ENCODE measurements at regions not wholly inside any gene's neighbourhood (a gene's known extent, or its start where the extent isn't known, plus 50 kb on each side); places are given as distances from the start of the nearest gene placed in this dataset.

DNA sequence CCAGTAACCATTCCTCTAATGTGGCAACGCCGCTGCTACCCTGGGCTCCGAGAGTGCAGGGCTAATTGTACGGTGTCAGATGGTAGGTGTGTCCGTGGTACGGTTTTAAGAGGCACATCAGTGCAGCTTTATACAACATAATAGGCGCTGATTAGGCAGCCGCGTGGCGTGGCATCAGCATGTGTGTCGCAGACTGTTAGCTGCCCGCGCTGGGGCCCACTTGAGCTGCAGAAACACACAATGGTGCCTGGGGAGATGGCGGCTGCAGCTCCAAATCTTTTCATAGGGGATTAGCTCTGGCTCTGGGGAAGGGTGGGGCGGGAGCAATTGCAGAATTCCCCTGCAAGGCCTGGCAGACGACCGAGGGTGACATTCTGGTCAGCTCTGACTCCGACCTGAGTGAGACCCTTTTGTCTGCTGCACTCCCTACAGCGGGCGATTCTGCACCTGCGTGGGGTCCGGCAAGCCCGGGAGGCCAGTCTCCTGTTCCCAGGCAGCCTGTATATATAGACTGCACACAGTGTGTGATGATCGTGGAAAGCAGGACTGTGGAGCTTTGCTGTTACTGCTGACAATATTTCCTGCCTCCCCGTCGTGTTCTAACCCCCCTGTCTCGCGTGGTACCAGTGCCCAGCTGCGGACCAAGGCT, 722.7 kb upstream of the CELF2 start:
- no peak for DNase-seq

DNA sequence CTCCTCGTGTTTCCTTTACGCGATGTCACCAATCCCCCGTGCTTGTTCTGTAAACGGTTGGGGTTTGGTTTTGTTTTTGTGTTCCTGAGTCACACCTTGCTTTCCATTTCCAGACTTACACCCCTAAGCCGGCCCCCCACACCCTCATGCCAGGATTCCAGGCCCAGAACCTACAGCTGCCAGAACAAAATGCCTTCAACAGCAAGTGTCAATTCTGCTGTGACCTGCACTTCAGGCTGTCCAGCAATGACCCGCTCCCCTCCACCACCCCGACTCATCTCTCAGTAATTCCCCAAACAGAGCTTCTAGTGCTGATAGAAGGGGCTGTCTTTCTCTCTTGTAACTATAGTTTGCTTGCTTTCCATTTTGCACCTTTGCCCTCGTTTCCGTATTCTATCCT, 722.1 kb upstream of the CELF2 start:
- no peak for DNase-seq

DNA sequence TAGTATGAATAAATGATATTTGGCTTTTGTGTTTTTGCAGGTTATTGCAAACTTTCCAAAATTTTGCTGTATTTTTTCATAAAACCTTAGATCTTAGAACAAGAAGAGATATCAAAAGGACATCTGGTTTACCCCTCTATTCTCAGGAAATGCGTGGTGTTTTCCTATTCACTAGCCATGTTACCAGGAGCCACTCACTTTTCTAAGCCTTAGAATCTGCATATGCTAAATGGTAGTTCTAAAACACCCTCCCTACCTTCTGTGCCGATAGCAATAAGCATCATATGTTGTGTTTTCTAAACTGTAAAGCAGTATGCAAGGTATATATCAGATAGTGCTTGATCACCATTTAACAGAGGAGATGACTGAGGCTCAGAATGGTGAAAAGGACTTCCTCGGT, 715.0 kb upstream of the CELF2 start:
- no peak for DNase-seq

DNA sequence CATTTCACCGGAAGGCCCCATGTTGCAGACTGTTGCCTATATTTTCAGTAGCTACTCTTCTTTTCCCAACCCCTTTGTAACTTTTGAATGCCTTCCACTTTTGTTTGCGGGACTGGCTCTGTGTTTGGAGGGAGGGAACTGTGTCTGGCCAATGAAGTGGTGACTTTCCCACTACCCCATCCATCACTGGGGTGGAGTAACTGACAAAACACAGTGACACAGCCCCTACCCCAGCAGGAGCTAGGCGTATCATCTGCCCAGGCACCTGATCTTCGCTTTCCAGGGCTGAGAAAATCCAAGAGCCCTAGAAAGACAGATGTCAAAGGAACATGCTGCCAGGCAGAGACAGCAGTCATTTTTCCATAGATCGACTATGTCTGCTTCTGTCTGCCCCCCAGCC, 710.6 kb upstream of the CELF2 start:
- DNase-seq: no peak

DNA sequence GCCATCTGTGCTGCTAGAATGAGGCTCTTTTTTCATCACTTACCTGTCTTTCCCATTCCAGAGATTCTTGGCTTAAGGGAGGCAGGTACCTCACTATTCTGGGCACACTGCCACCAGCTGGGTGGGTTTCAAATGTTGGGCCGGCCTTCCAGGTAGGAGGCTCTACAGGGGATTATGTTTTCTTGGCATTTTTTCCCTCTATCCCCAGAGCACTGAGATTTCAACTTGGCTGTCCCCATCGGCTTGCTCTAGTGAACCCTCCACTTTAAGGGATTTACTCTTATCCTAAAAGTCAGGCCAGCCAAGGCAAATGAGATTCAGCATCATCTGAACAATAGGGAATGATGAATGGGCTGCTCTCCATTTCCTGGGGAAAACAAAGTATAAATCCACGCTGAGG, 710.1 kb upstream of the CELF2 start:
- no peak for DNase-seq

DNA sequence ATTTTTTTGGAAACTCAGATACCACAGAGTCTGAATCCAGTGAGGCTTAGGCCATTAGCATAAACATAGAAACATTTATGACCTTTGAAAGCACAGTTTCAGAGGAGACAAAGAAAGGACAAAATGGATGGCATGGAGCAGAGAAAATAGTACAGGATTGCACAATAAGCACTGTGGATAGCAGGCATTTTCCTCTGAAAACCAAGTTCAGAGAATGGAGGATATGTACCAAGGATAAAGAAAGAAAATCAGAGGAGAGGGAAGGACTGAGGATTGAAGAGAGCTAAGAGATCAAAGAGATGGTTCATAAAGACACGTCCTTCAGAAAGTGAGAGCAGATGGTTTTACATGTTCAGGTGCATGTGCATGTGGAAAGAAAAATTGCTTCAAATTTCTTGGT, 707.2 kb upstream of the CELF2 start:
- no peak for DNase-seq

DNA sequence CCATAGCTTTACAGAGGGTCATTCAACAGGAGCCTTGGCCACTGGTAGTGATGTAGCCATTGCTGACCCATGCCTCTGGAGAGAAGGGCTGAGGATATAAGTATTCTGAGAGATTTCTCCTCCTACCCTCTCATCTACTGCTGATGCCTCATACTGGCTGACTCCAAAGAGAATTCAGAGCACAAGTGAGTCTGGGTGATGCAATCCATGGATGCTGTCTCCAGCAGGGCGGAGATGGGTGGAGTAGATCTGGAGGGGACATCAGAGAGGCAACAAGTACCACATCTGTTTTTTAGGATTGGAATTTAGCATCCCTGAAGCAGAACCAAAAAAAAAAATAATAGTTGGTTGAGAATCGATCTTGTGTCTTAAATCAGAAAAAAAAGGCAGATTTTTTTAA, 705.7 kb upstream of the CELF2 start:
- no peak for DNase-seq

DNA sequence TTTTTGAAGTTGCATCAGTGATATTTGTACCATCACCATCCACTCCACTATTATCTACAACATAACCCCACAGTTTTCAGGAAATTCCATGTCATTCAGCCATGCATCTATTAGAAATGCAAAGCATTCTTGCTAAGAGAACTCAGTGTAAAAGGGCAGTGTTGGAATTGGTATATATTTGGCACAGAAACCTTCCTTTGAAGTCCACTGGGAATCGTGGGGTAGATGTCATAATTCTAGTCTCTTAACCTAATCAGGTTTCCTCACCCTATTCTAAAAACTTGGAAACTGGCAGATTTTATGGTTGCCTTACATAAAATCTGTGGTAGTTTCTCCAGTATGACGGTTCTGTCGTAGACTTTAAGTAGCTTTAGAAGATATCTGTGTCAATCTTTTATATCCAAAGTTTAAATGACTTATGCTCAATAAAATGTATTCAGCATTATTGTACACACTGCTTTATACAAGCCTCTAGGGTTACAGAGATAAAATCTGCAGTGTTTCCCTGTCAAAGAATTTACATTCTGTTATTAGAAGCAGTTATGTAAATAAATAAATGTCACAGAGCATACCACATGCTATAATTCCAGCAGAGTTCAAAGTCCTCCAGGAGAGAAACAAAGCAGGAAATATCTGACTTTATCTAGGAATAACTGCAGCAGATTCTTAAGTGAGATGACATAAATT, 704.4 kb upstream of the CELF2 start:
- DNase-seq: no peak

DNA sequence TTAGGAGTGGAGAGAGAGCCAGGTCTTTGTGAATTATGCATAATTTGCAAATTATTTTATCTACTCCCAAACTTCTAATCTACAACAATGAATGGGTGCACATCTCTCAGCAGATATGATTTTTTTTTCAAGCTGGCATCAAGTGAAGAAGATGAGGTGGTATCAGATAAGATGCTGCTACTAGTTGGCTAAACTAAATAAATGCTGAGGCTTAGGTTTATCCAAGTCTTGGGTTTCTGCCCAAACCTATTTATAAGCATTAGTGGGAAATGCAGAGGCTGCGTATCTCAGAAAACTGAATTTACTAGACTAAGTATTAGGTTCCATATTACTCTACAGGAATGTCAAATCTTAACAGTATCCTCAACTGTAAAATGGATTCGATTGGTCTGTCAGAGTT, 703.0 kb upstream of the CELF2 start:
- DNase-seq: no peak

DNA sequence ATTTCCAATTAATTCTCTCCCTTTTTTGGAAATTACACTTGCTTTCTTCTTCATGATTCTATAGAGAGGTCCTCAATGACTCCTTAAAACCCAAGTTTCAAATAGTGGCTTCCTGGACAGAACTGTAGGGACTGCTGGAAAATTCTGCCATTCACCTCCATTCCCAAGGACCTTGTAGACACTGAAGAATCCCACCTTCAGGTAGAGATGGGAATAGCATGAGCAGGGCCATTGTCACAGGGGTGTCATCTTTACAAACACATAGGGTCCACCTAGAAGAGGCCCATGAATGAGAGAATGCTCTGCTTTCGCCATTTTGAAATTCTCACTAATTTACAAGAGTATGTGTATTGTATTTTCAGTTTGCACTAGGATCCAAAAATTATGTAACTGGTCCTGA, 701.7 kb upstream of the CELF2 start:
- DNase-seq: no peak

DNA sequence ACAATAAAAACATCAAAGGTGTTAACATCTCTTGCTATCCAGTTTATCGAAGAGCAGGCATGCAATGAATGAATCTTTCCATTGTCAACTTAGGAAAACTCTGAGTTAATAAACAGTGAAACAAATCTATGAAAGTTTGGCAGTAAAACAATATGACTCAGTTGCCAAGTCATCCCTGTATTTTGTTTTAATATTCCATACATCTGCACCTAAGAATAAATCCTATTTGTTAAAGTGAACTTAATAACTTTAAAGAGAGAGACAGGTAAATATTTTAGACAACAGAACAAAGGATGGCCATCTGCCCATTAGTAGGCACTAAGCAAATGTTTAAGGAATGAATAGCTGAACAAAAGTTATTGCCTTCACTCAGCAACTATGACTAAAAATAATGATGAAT, 700.5 kb upstream of the CELF2 start:
- DNase-seq: no peak

DNA sequence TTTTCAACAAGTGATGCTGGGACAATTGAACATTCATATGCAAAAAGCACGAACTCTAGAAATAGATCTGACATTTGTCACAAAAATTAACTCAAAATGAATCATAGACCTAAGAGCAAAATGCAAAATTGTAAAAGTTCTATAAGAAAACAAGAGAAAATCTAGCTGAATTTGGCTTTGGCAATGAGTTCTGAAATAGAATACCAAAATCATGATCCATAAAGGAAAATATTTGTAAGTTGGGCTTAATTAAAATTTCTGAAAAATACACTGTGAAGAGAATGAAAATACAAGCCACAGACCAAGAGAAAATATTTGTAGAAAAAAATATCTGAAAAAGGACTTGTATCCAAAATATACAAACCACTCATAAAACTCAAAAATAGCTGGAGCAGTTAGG, 698.8 kb upstream of the CELF2 start:
- no peak for DNase-seq

DNA sequence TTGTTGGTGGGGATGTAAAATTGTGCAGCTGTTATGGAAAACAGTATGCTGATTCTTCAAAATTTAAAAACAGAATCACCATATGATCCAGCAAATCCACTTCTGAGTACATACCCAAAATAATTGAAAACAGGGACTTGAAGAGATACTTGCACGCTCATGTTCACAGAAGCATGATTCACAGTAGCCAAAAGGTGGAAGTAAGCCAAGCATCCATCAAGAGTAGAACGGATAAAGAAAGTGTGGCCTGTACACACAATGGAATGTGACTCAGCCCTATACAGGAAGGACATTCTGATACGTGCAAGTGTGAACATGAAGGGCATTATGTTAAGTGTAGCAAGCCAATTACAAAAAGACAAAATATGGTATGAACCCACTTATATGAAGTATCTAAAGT, 696.7 kb upstream of the CELF2 start:
- no peak for DNase-seq

DNA sequence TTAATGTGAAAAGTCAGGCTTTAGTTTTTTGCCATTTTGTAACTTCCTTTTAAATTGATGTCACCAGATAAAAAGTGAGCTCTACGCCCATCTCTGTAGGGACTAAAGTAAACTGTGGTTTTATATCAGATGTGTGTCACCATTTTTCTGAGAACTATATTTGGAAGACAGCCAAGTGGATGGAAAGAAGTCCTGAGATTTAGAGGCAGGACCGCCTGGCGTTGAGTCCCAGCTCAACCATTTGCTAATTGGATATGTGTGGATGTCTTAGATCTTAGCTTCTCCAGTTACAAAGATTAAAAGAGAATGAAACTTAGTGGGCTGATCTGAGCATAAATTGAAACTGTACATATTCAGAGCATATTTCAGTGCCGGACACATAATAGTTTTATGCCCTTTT, 691.6 kb upstream of the CELF2 start:
- DNase-seq: no peak

DNA sequence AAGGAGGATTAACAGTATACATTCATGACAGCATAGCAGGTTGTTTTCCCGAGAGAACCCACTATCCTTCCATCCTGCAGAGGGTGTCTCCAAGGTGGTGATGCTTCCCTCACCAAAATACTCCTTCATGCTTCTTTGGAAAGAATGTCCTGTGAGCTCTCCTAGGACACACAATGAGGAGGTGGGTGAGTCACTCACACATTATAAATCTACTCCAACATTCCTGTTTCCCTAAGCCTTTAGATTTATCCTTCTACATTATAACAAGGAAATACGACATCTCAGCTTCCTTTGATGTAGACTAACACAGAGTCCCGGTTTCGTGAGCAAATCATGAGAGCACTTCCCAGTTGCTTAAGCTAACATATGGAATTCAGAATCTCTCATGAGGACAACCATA, 689.7 kb upstream of the CELF2 start:
- DNase-seq: no peak

DNA sequence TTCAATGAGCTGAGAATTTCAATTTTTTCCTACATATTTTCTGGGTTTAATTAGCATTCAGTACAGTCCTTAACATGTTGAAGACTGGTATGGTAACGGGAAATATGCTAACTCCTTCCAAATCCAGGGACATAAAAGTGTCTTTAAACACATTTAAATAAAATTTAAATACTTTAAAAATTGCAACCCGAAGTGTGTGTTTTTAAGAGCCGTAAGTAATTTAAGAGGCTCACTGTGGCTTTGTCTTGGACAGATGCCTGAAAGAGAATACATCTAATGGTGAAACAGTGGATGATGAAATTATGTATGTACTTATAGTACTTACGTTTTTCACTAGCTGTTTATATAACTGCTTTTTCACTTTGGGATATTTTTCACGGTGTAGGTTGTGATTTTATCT, 687.3 kb upstream of the CELF2 start:
- no peak for DNase-seq

DNA sequence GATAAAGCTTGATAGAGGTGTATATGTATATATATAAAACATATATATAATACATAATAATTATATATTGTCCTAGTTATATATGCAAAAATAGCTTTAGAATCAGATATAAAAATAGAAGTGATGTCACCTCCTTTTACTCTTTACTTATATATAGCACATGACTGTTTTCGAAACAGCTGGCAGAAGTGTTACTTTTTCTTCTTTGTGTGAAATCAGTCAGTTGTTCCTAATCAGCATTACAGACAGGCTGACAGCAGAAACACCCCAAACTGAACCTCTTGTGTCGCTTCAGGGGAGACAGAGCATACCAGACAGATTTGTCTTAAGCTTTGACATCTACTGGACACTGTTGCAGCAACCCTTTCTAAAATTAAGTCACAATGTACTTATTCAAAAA, 684.9 kb upstream of the CELF2 start:
- DNase-seq: no peak

DNA sequence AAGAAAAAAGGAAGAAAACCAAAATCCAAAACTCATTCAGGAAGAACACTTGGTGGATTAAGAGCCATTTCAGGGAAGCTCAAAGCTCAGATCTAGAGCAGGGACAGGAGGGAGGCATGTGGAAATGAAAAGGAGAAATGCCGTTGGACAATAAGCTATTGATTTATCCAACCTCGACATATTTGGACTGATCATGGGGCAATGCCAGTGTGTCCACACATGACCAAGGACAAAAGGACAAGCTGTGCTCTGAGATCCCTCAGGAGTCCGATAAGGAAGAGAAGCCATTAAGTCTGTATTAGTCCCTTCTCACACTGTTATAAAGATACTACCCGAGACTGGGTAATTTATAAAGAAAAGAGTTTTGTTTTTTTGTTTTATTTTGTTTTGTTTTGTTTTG, 684.0 kb upstream of the CELF2 start:
- no peak for DNase-seq

DNA sequence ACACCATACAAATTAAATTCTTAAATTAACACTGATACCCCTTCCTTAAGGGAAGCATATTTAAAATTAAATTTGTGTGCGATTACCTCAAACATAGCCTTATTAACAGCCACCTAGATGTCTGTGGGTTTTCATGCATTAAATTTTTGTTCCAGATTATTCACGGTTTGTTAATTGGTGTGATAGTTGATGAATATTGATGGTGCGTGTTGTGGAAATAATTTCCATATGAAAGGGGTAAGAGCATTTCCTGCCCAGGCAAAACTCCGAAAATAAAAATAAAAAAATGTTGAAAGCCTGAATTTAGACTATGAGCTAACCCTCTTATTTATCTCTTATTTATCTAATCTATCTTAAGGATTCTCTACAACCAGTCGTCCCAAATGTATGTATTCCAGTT, 679.3 kb upstream of the CELF2 start:
- no peak for DNase-seq

DNA sequence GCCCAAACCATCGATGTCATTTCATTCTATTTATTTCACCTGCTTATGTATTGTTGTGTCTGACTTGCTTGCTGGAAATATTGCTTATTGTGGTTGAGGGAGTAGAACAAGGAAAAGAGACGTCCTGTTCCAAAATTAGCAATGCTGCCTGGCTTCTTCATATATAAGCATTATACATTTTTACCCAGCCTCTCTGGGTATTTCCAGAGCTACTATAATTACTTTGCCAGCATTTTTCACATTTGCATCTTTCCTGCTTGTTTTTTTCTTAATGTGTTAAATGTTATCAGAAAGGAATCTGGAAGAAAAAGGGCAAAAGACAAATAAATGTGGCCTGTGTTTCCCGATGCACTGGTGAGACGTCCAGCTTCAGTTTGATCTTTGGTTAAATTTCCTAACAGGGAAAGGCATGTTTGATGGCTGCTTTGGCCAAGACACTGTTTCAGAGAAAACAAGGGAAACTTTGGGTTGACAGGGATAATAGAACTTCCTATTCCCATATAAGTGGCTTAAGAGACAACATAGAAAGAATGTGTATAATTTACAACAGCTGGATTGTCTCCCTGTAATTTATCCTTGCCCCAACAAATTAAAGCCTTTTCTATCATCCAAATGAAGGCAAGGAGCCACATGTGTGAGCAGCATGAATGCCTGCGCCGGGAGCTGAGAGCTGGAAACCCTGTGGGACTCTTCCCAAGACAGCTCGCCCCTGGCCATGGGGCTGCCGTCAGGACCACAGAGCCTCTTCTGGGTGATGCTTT, 671.1 kb upstream of the CELF2 start:
- no peak for DNase-seq

DNA sequence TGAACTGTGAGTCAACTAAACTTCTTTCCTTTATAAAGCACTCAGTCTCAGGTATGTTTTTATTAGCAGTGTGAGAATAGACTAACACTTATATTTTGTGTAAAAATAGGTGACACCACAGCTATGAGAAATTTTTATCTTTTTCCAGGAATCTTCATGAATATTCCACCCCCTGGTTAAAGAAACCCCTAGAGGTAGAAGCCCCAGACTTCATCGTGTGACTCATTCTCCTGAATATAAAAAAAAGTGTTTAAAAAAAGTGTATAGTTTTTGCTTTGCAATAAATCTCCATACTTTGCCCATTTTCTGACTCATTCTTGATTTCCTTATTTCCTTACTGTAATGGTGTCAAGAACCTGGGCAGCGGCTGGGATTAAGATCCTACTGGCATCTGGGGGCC, 667.6 kb upstream of the CELF2 start:
- no peak for DNase-seq

DNA sequence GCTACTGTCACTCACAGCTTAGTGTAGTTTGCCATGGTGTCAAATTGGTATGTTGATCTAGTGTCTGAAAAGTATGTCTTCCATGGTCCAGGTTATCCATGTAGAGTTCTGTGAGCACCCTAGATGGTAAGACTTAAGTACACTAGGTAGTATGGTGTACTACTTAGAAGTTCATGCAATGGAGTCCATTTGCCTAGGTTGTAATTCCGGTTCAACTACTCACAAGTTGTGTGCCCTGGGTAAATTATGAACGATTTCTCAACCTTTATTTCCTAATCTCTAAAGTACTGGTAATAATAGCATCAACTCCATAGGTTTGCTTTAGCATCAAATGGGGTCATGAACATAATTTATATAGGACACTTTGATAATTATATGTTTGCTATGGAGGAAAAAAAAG, 666.2 kb upstream of the CELF2 start:
- no peak for DNase-seq

DNA sequence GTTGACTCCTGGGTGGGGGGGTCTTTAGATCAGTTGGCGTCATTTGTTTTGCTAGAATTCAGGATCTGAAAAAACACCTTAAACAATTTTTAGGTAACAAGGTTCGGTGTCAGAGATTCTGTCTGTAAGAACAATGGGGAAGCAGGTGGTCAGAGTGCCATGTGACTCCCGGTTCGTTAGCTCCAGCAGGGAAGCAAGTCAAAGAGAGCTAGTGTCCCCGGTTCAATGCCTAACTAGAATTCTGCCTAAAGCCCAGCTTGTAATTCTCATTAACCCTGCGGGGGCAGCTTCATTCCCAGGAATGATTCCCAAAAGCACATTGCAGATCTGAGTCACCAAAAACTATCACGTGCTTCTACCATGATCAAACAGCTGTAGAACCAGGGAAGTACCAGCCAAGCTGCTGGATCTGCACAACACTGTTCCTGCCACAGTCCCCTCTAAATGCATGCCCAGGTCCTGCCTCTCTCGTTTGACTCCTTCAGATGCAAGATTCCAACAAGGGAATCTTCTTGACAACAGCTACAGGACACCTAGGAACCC, 664.3 kb upstream of the CELF2 start:
- no peak for DNase-seq

DNA sequence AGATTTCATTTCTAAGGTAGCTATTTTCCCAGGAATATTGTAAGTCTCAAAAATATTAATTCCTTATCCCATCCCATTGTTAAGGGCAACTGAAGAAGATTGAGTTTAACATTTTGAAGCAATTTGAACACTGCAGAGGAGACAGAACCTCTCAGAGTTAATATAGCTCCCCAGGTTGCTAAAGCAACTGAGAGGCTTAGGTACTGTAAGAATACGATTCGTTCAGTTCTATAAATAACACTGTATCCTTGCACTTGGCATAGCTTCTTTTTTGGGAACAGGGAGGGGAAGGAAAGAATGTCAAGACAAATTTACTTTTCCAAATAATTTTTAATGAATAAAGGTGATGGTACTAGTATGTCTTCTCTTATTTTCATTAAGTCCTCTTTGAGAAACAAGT, 658.4 kb upstream of the CELF2 start:
- no peak for DNase-seq
